Panc1 (cell line): ENCODE measurements at regions not wholly inside any gene's neighbourhood (a gene's known extent, or its start where the extent isn't known, plus 50 kb on each side); places are given as distances from the start of the nearest gene placed in this dataset.

ENCODE experiments used
- POLR2AphosphoS5 ChIP-seq: IDR thresholded peaks from 2 replicates; pipeline ENCODE4 v1.6.1; 2012; ENCODE audit warnings: mild to moderate bottlenecking, low read depth, low read length, moderate library complexity
- REST ChIP-seq, 2 experiments: IDR thresholded peaks; 2 replicates each; pipeline ENCODE4 v1.6.1; 2011 to 2012; ENCODE audit warnings: low read depth in 2 of 2, control low read depth in 1 of 2, low read length in 1 of 2, mild to moderate bottlenecking in 1 of 2, moderate library complexity in 1 of 2; ENCODE audit not compliant: insufficient read depth in 1 of 2
- TCF7L2 ChIP-seq: IDR thresholded peaks from 2 replicates; pipeline ENCODE4 v1.6.1; 2011; ENCODE audit warnings: mild to moderate bottlenecking, low read depth, low read length, inconsistent platforms
- TF ChIP-seq, protein P1 (sequence below): fragments of 450-650 bp; IDR thresholded peaks from 2 replicates; pipeline ENCODE4 v1.5.1; 2017; ENCODE audit warnings: mild to moderate bottlenecking

- TF ChIP-seq, protein P1, sequence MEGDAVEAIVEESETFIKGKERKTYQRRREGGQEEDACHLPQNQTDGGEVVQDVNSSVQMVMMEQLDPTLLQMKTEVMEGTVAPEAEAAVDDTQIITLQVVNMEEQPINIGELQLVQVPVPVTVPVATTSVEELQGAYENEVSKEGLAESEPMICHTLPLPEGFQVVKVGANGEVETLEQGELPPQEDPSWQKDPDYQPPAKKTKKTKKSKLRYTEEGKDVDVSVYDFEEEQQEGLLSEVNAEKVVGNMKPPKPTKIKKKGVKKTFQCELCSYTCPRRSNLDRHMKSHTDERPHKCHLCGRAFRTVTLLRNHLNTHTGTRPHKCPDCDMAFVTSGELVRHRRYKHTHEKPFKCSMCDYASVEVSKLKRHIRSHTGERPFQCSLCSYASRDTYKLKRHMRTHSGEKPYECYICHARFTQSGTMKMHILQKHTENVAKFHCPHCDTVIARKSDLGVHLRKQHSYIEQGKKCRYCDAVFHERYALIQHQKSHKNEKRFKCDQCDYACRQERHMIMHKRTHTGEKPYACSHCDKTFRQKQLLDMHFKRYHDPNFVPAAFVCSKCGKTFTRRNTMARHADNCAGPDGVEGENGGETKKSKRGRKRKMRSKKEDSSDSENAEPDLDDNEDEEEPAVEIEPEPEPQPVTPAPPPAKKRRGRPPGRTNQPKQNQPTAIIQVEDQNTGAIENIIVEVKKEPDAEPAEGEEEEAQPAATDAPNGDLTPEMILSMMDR, result no peak
- TF ChIP-seq POLR2AphosphoS5 (no peak), REST (IDR thresholded peaks at IDR 0.05; ENCODE audit: insufficient read depth in 1 of 2, low read depth in 2 of 2, low read length in 1 of 2) (no peak), TCF7L2 (no peak)
Observed at GRCh38 chr1:165055581-165055980, 300.9 kb downstream of the LMX1A start.
